ENCODE measurements at regions not wholly inside any gene's neighbourhood (a gene's known extent, or its start where the extent isn't known, plus 50 kb on each side); places are given as distances from the start of the nearest gene placed in this dataset.

DNA sequence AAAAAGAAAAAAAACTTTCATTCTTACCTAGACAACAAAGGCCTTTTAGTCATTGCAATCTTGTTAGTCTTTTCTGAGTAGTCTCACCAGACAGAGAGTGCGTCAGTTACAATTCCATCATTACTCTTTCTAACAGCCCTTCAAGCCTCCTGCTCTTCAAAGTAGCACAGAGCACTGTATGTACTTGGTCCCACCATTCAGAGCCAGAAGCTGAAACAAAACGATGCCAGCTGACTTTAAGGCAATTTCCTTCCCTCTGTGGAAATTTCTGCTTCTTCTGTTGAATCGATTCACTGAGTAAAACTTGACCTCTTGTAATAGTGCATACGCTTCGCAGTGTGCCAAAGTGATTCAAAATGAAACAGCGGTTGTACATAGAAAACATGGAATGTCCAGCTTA, 57.7 kb upstream of the TENM3 start:
- H2AFZ ChIP-seq (ENCODE audit: low read length): peak overlapping the region; percentile 1
- H2BK15ac ChIP-seq (ENCODE audit: low read length): no peak overlapping the region
- no peak overlapping the region for H2BK120ac ChIP-seq (ENCODE audit: low read depth, low read length)
- no peak overlapping the region for H3K9ac ChIP-seq (ENCODE audit: low read depth, low read length, poor library complexity)
- no peak overlapping the region for H3K23ac ChIP-seq (ENCODE audit: low read depth, low read length, poor library complexity)
- no peak overlapping the region for H2BK12ac ChIP-seq (ENCODE audit: low read length)
- no peak overlapping the region for H2AK5ac ChIP-seq (ENCODE audit: low read depth, low read length)
- no peak overlapping the region for H4K8ac ChIP-seq (ENCODE audit: low read depth, low read length)
- no peak overlapping the region for H3K14ac ChIP-seq (ENCODE audit: low read length)
- no peak overlapping the region for H3K4me2 ChIP-seq (ENCODE audit: insufficient read depth, low read length, poor library complexity, severe bottlenecking)
- H3K4ac ChIP-seq (ENCODE audit: low read length): no peak overlapping the region
- H3K36me3 ChIP-seq (replicated peaks in 1 of 2; ENCODE audit: control insufficient read depth in 2 of 2, insufficient read depth in 2 of 2, low read length in 2 of 2): no peaks in the 10 kb centered on the region
- no peak overlapping the region for H2BK5ac ChIP-seq (ENCODE audit: low read length)
- H3K9me3 ChIP-seq (replicated peaks in 1 of 2; ENCODE audit: control insufficient read depth in 2 of 2, insufficient read depth in 1 of 2, low read depth in 1 of 2, low read length in 2 of 2): peaks cover 0 to 12% of the 10 kb centered on the region in 2 donors
- H3K27me3 ChIP-seq (ENCODE audit: control insufficient read depth in 3 of 3, insufficient read depth in 3 of 3, low read depth in 1 of 3, low read length in 3 of 3): no peaks in the 10 kb centered on the region
- H4K91ac ChIP-seq (ENCODE audit: low read depth, low read length, poor library complexity): no peak overlapping the region
- no peak for DNase-seq (ENCODE audit: low spot score)
- H3K4me1 ChIP-seq (ENCODE audit: control insufficient read depth in 2 of 2, insufficient read depth in 1 of 2, low read depth in 1 of 2, low read length in 2 of 2): peaks cover 8 to 18% of the 10 kb centered on the region in 2 donors
- H3K4me3 ChIP-seq (ENCODE audit: low read length in 2 of 2): no peak overlapping the region
- H3K79me1 ChIP-seq (ENCODE audit: low read depth, low read length): no peaks in the 10 kb centered on the region
- no peak overlapping the region for H3K27ac ChIP-seq (replicated peaks; ENCODE audit: low read length)
- WGBS, 2 donors (ENCODE audit: extremely low coverage in 2 of 2, insufficient read length in 2 of 2, insufficient replicate concordance in 1 of 2): no CpG with 5 or more reads among the region's 6 CpGs
- H3K18ac ChIP-seq (ENCODE audit: low read length): no peak overlapping the region

DNA sequence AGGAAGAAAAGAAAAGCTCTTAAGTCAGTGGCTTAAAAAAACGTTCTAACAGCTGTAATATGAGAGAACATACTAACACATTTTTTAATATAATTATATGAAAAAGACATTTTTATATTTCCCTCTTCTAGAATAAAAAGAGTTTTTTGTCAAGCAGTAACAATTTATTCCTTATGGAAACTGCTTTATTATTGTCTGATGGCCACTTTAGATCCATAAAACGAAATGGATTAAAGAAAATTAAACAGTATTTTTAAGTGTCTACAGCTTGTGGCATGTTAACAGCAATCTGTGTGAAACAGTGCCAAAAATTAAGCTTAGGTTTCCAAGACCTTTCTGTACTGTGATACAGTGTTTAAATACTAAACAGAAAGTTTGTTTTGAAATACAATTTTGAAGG, 55.5 kb upstream of the TENM3 start:
- peaks cover 10 to 14% of the 10 kb centered on the region in 2 donors for H3K4me1 ChIP-seq (ENCODE audit: control insufficient read depth in 2 of 2, insufficient read depth in 1 of 2, low read depth in 1 of 2, low read length in 2 of 2)
- no peak overlapping the region for H2AK5ac ChIP-seq (ENCODE audit: low read depth, low read length)
- no peaks in the 10 kb centered on the region for H3K27me3 ChIP-seq (ENCODE audit: control insufficient read depth in 3 of 3, insufficient read depth in 3 of 3, low read depth in 1 of 3, low read length in 3 of 3)
- no peak overlapping the region for H3K4me2 ChIP-seq (ENCODE audit: insufficient read depth, low read length, poor library complexity, severe bottlenecking)
- H3K4me3 ChIP-seq (ENCODE audit: low read length in 2 of 2): no peak overlapping the region
- no peak for DNase-seq (ENCODE audit: low spot score)
- no peak overlapping the region for H3K27ac ChIP-seq (replicated peaks; ENCODE audit: low read length)
- H2BK5ac ChIP-seq (ENCODE audit: low read length): no peak overlapping the region
- H3K79me1 ChIP-seq (ENCODE audit: low read depth, low read length): no peaks in the 10 kb centered on the region
- no peaks in the 10 kb centered on the region for H3K36me3 ChIP-seq (replicated peaks in 1 of 2; ENCODE audit: control insufficient read depth in 2 of 2, insufficient read depth in 2 of 2, low read length in 2 of 2)
- H2AFZ ChIP-seq (ENCODE audit: low read length): no peak overlapping the region
- no peak overlapping the region for H3K4ac ChIP-seq (ENCODE audit: low read length)
- no peak overlapping the region for H3K18ac ChIP-seq (ENCODE audit: low read length)
- no CpG with 5 or more reads among the region's 2 CpGs for WGBS, 2 donors (ENCODE audit: extremely low coverage in 2 of 2, insufficient read length in 2 of 2, insufficient replicate concordance in 1 of 2)
- H2BK12ac ChIP-seq (ENCODE audit: low read length): no peak overlapping the region
- no peak overlapping the region for H3K23ac ChIP-seq (ENCODE audit: low read depth, low read length, poor library complexity)
- no peak overlapping the region for H4K91ac ChIP-seq (ENCODE audit: low read depth, low read length, poor library complexity)
- H3K14ac ChIP-seq (ENCODE audit: low read length): no peak overlapping the region
- no peak overlapping the region for H2BK15ac ChIP-seq (ENCODE audit: low read length)
- H2BK120ac ChIP-seq (ENCODE audit: low read depth, low read length): no peak overlapping the region
- no peak overlapping the region for H3K9ac ChIP-seq (ENCODE audit: low read depth, low read length, poor library complexity)
- H4K8ac ChIP-seq (ENCODE audit: low read depth, low read length): no peak overlapping the region
- H3K9me3 ChIP-seq (replicated peaks in 1 of 2; ENCODE audit: control insufficient read depth in 2 of 2, insufficient read depth in 1 of 2, low read depth in 1 of 2, low read length in 2 of 2): peaks cover 0 to 12% of the 10 kb centered on the region in 2 donors

DNA sequence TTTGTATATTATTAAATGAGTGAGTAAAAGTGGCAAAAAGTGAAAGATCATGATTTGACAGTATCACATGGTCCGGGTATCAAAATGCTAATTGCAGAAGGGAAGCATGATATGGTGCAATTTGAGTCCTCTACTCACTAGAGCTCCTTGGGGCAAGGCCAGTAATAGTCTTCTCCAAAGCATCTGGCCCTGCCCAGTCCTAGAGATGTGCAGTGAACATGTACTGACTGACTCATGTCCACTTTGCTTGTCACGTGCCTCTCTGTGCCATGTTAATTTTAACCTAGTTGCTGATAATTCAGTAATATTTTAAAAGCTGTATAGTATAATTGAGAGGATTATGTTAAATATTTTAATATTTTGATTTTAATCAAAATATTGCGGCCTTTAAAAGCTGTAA, 54.6 kb upstream of the TENM3 start:
- 100% methylated on average over 1 of the region's 3 CpGs; no CpG with 5 or more reads in 1 of the 2 donors for WGBS, 2 donors (ENCODE audit: extremely low coverage in 2 of 2, insufficient read length in 2 of 2, insufficient replicate concordance in 1 of 2)
- Histone ChIP-seq H3K23ac (ENCODE audit: low read depth, low read length, poor library complexity) (no peak overlapping the region), H3K9me3 (replicated peaks in 1 of 2; ENCODE audit: control insufficient read depth in 2 of 2, insufficient read depth in 1 of 2, low read depth in 1 of 2, low read length in 2 of 2) (peaks cover 0 to 7% of the 10 kb centered on the region in 2 donors), H2BK120ac (ENCODE audit: low read depth, low read length) (no peak overlapping the region), H3K9ac (ENCODE audit: low read depth, low read length, poor library complexity) (no peak overlapping the region), H3K4me3 (ENCODE audit: low read length in 2 of 2) (no peak overlapping the region), H3K4ac (ENCODE audit: low read length) (no peak overlapping the region), H3K14ac (ENCODE audit: low read length) (no peak overlapping the region), H2BK5ac (ENCODE audit: low read length) (no peak overlapping the region), H4K91ac (ENCODE audit: low read depth, low read length, poor library complexity) (no peak overlapping the region), H2BK12ac (ENCODE audit: low read length) (no peak overlapping the region), H3K18ac (ENCODE audit: low read length) (no peak overlapping the region), H2AFZ (ENCODE audit: low read length) (no peak overlapping the region), H2AK5ac (ENCODE audit: low read depth, low read length) (no peak overlapping the region), H3K4me1 (ENCODE audit: control insufficient read depth in 2 of 2, insufficient read depth in 1 of 2, low read depth in 1 of 2, low read length in 2 of 2) (peaks cover 13 to 15% of the 10 kb centered on the region in 2 donors), H4K8ac (ENCODE audit: low read depth, low read length) (no peak overlapping the region), H3K79me1 (ENCODE audit: low read depth, low read length) (no peaks in the 10 kb centered on the region), H3K27ac (replicated peaks; ENCODE audit: low read length) (no peak overlapping the region), H3K4me2 (ENCODE audit: insufficient read depth, low read length, poor library complexity, severe bottlenecking) (no peak overlapping the region), H3K27me3 (ENCODE audit: control insufficient read depth in 3 of 3, insufficient read depth in 3 of 3, low read depth in 1 of 3, low read length in 3 of 3) (no peaks in the 10 kb centered on the region), H3K36me3 (replicated peaks in 1 of 2; ENCODE audit: control insufficient read depth in 2 of 2, insufficient read depth in 2 of 2, low read length in 2 of 2) (no peaks in the 10 kb centered on the region), H2BK15ac (ENCODE audit: low read length) (no peak overlapping the region)
- DNase-seq (ENCODE audit: low spot score): no peak

DNA sequence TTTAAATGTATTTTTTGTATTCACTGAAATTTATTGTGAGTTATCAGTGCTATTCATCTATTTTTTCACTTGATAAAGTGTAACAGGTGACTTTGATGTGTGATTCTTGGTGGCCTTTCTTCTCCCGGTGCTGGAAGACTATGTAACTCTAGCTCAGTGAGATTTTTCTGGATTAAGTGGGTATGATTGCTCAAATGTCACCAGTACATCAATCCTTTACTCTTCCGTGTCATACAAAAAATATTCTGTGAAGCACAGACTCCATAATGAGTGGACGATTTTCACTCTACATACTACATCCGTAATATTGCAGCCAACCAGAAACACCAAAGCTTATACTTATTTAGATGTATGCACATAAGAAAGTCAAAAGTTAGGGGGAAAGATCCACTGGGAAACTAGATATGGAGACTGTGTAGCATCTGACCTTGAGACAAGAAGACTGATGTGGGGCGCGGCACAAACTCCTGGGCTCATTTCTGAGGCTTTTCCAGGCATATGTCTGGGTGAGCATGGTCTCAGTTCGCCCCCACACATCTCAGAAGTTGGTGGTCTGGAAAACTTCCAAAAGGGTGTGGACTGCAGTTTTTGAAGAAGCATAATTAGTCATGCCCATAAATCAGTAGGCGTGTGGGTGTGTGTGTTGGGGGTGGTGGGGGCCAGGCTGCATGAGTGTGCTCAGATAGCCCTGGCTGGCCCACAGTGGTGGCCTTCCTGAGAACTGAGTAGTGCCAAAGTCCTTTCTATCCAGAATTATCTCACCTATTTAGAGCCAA, 53.9 kb upstream of the TENM3 start:
- Histone ChIP-seq H2AK5ac (ENCODE audit: low read depth, low read length) (no peak overlapping the region), H2BK120ac (ENCODE audit: low read depth, low read length) (no peak overlapping the region), H3K14ac (ENCODE audit: low read length) (no peak overlapping the region), H3K79me1 (ENCODE audit: low read depth, low read length) (no peaks in the 10 kb centered on the region), H4K91ac (ENCODE audit: low read depth, low read length, poor library complexity) (no peak overlapping the region), H3K4me1 (ENCODE audit: control insufficient read depth in 2 of 2, insufficient read depth in 1 of 2, low read depth in 1 of 2, low read length in 2 of 2) (peaks cover 15% of the 10 kb centered on the region in 2 donors), H3K9me3 (replicated peaks in 1 of 2; ENCODE audit: control insufficient read depth in 2 of 2, insufficient read depth in 1 of 2, low read depth in 1 of 2, low read length in 2 of 2) (peaks cover 0 to 6% of the 10 kb centered on the region in 2 donors), H3K27ac (replicated peaks; ENCODE audit: low read length) (no peak overlapping the region), H3K4me3 (ENCODE audit: low read length in 2 of 2) (no peak overlapping the region), H3K4me2 (ENCODE audit: insufficient read depth, low read length, poor library complexity, severe bottlenecking) (no peak overlapping the region), H3K36me3 (replicated peaks in 1 of 2; ENCODE audit: control insufficient read depth in 2 of 2, insufficient read depth in 2 of 2, low read length in 2 of 2) (no peaks in the 10 kb centered on the region), H2BK12ac (ENCODE audit: low read length) (no peak overlapping the region), H3K9ac (ENCODE audit: low read depth, low read length, poor library complexity) (no peak overlapping the region), H3K4ac (ENCODE audit: low read length) (no peak overlapping the region), H3K27me3 (ENCODE audit: control insufficient read depth in 3 of 3, insufficient read depth in 3 of 3, low read depth in 1 of 3, low read length in 3 of 3) (no peaks in the 10 kb centered on the region), H3K18ac (ENCODE audit: low read length) (no peak overlapping the region), H2BK15ac (ENCODE audit: low read length) (no peak overlapping the region), H4K8ac (ENCODE audit: low read depth, low read length) (no peak overlapping the region), H2AFZ (ENCODE audit: low read length) (no peak overlapping the region), H2BK5ac (ENCODE audit: low read length) (no peak overlapping the region), H3K23ac (ENCODE audit: low read depth, low read length, poor library complexity) (no peak overlapping the region)
- DNase-seq (ENCODE audit: low spot score): no peak
- no CpG with 5 or more reads among the region's 8 CpGs for WGBS, 2 donors (ENCODE audit: extremely low coverage in 2 of 2, insufficient read length in 2 of 2, insufficient replicate concordance in 1 of 2)

Data from neuronal stem cell (in vitro differentiated cells).